ENCODE measurements at regions not wholly inside any gene's neighbourhood (a gene's known extent, or its start where the extent isn't known, plus 50 kb on each side); places are given as distances from the start of the nearest gene placed in this dataset.

GRCh38 chr20:12375967-12376366 lies 458.3 kb downstream of the BTBD3 start:
- Histone ChIP-seq H3K4me2 (ENCODE audit: insufficient read depth, low read length) (no peak overlapping the region), H2AFZ (ENCODE audit: low read depth, low read length) (no peak overlapping the region), H4K20me1 (replicated peaks; ENCODE audit: control insufficient read depth, insufficient read depth, low read length) (no peaks in the 10 kb centered on the region), H3K9me3 (replicated peaks; ENCODE audit: control insufficient read depth, insufficient read depth, low read depth, low read length) (no peaks in the 10 kb centered on the region), H3K9me1 (ENCODE audit: control insufficient read depth, insufficient read depth, low read length) (no peaks in the 10 kb centered on the region), H3K79me2 (ENCODE audit: control insufficient read depth, insufficient read depth, low read length) (no peaks in the 10 kb centered on the region), H3K36me3 (ENCODE audit: control insufficient read depth, insufficient read depth, low read length) (no peaks in the 10 kb centered on the region), H3K4me1 (replicated peaks in 1 of 2; ENCODE audit: control insufficient read depth in 2 of 2, insufficient read depth in 2 of 2, low read length in 2 of 2) (no peaks in the 10 kb centered on the region), H3K27me3 (ENCODE audit: control insufficient read depth in 2 of 2, insufficient read depth in 2 of 2, low read length in 2 of 2) (no peaks in the 10 kb centered on the region), H3K9ac (ENCODE audit: insufficient read depth in 1 of 2, low read depth in 2 of 2, low read length in 2 of 2) (no peak overlapping the region), H3K4me3 (no peak overlapping the region), H3K27ac (ENCODE audit: extremely low read depth, low read depth, low read length) (no peak overlapping the region)
- BruUV-seq (replicated peaks): no TSS peak
- intact Hi-C loops (cut with micrococcal nuclease): no loop called here
- no peak for DNase-seq (ENCODE audit: extremely low read depth in 1 of 4, low spot score in 3 of 4)
- no peak for TF ChIP-seq ZNF384 (IDR thresholded peaks at IDR 0.05; ENCODE audit: low read depth, low read length)
- no peak for TF ChIP-seq ZBTB7A (IDR thresholded peaks at IDR 0.05; ENCODE audit: borderline replicate concordance, control insufficient read depth, low read depth, low read length)
- TF ChIP-seq USF2 (CRISPR knock-in tag; IDR thresholded peaks at IDR 0.05): no peak
- TF ChIP-seq GTF3C2 (IDR thresholded peaks at IDR 0.05; ENCODE audit: borderline replicate concordance, extremely low read depth, insufficient read length): no peak
- TF ChIP-seq ZBTB33 (CRISPR knock-in tag; IDR thresholded peaks at IDR 0.05): no peak
- TF ChIP-seq PYGO2 (tag; IDR thresholded peaks at IDR 0.05): no peak
- no peak for TF ChIP-seq SP2 (IDR thresholded peaks at IDR 0.05; ENCODE audit: extremely low read depth, low read depth, low read length, poor library complexity, severe bottlenecking)
- no peak for TF ChIP-seq POLR3A (IDR thresholded peaks at IDR 0.05; ENCODE audit: borderline replicate concordance, extremely low read depth, insufficient read depth, insufficient read length)
- in situ Hi-C loops (cut with MboI): no loop called here
- FAIRE-seq: no peak
- ChIA-PET CTCF (ENCODE audit: low intra/inter-chr PET ratio) (no interaction called here), POLR2A (no interaction called here)
- ATAC-seq: no peak
